Mesenchymal stem cell (in vitro differentiated cells and primary cell): ENCODE measurements at regions not wholly inside any gene's neighbourhood (a gene's known extent, or its start where the extent isn't known, plus 50 kb on each side); places are given as distances from the start of the nearest gene placed in this dataset.

Source experiments
- DNase-seq: peaks from one replicate; pipeline ENCODE4 v3.0.0-alpha.2; 2013
- H2AFZ ChIP-seq: one replicate; pipeline ENCODE4 v1.6.1; 2013; ENCODE audit warnings: low read depth, mild to moderate bottlenecking, control low read depth, inconsistent platforms, low read length, moderate library complexity
- H2AK5ac ChIP-seq: 2 replicates; pipeline ENCODE4 v1.6.1; 2013; ENCODE audit warnings: low read length, moderate library complexity, mild to moderate bottlenecking, inconsistent platforms; ENCODE audit not compliant: severe bottlenecking
- H2BK120ac ChIP-seq: one replicate; pipeline ENCODE4 v1.6.1; 2013; ENCODE audit warnings: low read depth, mild to moderate bottlenecking, inconsistent platforms, low read length, moderate library complexity
- H2BK12ac ChIP-seq, 2 experiments: one replicate each; pipeline ENCODE4 v1.6.1; 2013; ENCODE audit warnings: inconsistent platforms in 2 of 2, low read length in 2 of 2, mild to moderate bottlenecking in 2 of 2, moderate library complexity in 2 of 2, control low read depth in 1 of 2
- H2BK15ac ChIP-seq: one replicate; pipeline ENCODE4 v1.6.1; 2013; ENCODE audit warnings: mild to moderate bottlenecking, low read depth, inconsistent platforms; ENCODE audit not compliant: poor library complexity, severe bottlenecking
- H2BK5ac ChIP-seq: 2 replicates; pipeline ENCODE4 v1.6.1; 2013; ENCODE audit warnings: low read depth, mild to moderate bottlenecking, low read length, control low read depth, inconsistent platforms; ENCODE audit not compliant: poor library complexity, severe bottlenecking
- H3K14ac ChIP-seq, 2 experiments: one replicate each; pipeline ENCODE4 v1.6.1; 2013; ENCODE audit warnings: inconsistent platforms in 2 of 2, low read length in 2 of 2, control low read depth in 1 of 2, mild to moderate bottlenecking in 1 of 2, moderate library complexity in 1 of 2
- H3K18ac ChIP-seq, 2 experiments: one replicate each; pipeline ENCODE4 v1.6.1; 2013; ENCODE audit warnings: inconsistent platforms in 2 of 2, low read length in 2 of 2, control low read depth in 1 of 2, low read depth in 1 of 2, mild to moderate bottlenecking in 1 of 2
- H3K23ac ChIP-seq, 2 experiments: one replicate each; pipeline ENCODE4 v1.6.1; 2013; ENCODE audit warnings: inconsistent platforms in 2 of 2, low read length in 2 of 2, mild to moderate bottlenecking in 2 of 2, moderate library complexity in 2 of 2, control low read depth in 1 of 2
- H3K27ac ChIP-seq: 2 replicates; pipeline ENCODE4 v1.5.1; 2013; ENCODE audit warnings: mild to moderate bottlenecking, moderate library complexity, low read length, control low read depth, inconsistent platforms; ENCODE audit not compliant: poor library complexity, severe bottlenecking
- H3K27me3 ChIP-seq, 2 experiments: 2 replicates each; pipeline versions ENCODE4 v1.6.1 to v1.7.0; 2013; ENCODE audit warnings: low read length in 2 of 2, mild to moderate bottlenecking in 2 of 2, moderate library complexity in 2 of 2, control low read depth in 1 of 2, inconsistent platforms in 1 of 2; ENCODE audit not compliant: control insufficient read depth in 1 of 2, insufficient read depth in 1 of 2
- H3K36me3 ChIP-seq, 2 experiments: 2 replicates each; pipeline versions ENCODE4 v1.6.1 to v1.7.0; 2013; ENCODE audit warnings: low read length in 2 of 2, control low read depth in 1 of 2, inconsistent platforms in 1 of 2, low read depth in 1 of 2, mild to moderate bottlenecking in 1 of 2; ENCODE audit not compliant: insufficient read depth in 2 of 2, control insufficient read depth in 1 of 2
- H3K4ac ChIP-seq, 2 experiments: one replicate each; pipeline ENCODE4 v1.6.1; 2013; ENCODE audit warnings: inconsistent platforms in 2 of 2, low read length in 2 of 2, mild to moderate bottlenecking in 2 of 2, moderate library complexity in 2 of 2, control low read depth in 1 of 2, low read depth in 1 of 2
- H3K4me1 ChIP-seq: 2 replicates; pipeline ENCODE4 v1.6.1; 2013; ENCODE audit warnings: low read depth, low read length, control low read depth; ENCODE audit not compliant: control insufficient read depth, insufficient read depth
- H3K4me2 ChIP-seq: 2 replicates; pipeline ENCODE4 v1.6.1; 2013; ENCODE audit warnings: low read length, mild to moderate bottlenecking, inconsistent platforms; ENCODE audit not compliant: poor library complexity, severe bottlenecking
- H3K4me3 ChIP-seq, 2 experiments: 2 replicates each; pipeline versions ENCODE4 v1.5.1 to v1.7.0; 2013; ENCODE audit warnings: low read length in 2 of 2, mild to moderate bottlenecking in 2 of 2, control low read depth in 1 of 2, low read depth in 1 of 2; ENCODE audit not compliant: insufficient read depth in 1 of 2
- H3K79me1 ChIP-seq: replicated peaks from 2 replicates; pipeline ENCODE4 v1.6.1; 2013; ENCODE audit warnings: mild to moderate bottlenecking, control low read depth, low read length, inconsistent platforms; ENCODE audit not compliant: poor library complexity, severe bottlenecking
- H3K9ac ChIP-seq: 2 replicates; pipeline ENCODE4 v1.7.0; 2013; ENCODE audit warnings: mild to moderate bottlenecking, low read length, moderate library complexity
- H3K9me3 ChIP-seq: 2 replicates; pipeline ENCODE4 v1.7.0; 2013; ENCODE audit warnings: mild to moderate bottlenecking, low read length; ENCODE audit not compliant: control insufficient read depth
- H4K8ac ChIP-seq: one replicate; pipeline ENCODE4 v1.6.1; 2013; ENCODE audit warnings: inconsistent platforms, mild to moderate bottlenecking, low read length, moderate library complexity
- H4K91ac ChIP-seq: one replicate; pipeline ENCODE4 v1.6.1; 2013; ENCODE audit warnings: mild to moderate bottlenecking, low read length, inconsistent platforms
- WGBS: methylation state at CpG from one replicate; pipeline ENCODE4 v1.1.7; 2013; ENCODE audit warnings: mixed read lengths; 5-methylcytosine and 5-hydroxymethylcytosine counted together

- no peaks in the 10 kb centered on the region for H3K27me3 ChIP-seq
- no peaks in the 10 kb centered on the region for H3K79me1 ChIP-seq
- peak overlapping the region in 1 of 2 experiments; percentile 70 for H3K4me3 ChIP-seq
- H2BK120ac ChIP-seq, result peak overlapping the region; percentile 64
- H3K4me1 ChIP-seq, result no peaks in the 10 kb centered on the region
- H3K14ac ChIP-seq, result no peak overlapping the region
- H4K91ac ChIP-seq, result peak overlapping the region; percentile 48
- WGBS, result 82% methylated on average over 6 of the region's 8 CpGs
- peak overlapping the region; percentile 3 for H2AFZ ChIP-seq
- peaks cover 18% of the 10 kb centered on the region for H3K9me3 ChIP-seq
- no peak overlapping the region for H2AK5ac ChIP-seq
- H4K8ac ChIP-seq, result peak overlapping the region; percentile 75
- no peak overlapping the region for H3K23ac ChIP-seq
- H3K36me3 ChIP-seq, result no peaks in the 10 kb centered on the region
- H3K9ac ChIP-seq, result peak overlapping the region; percentile 77
- DNase-seq, result peak; percentile 6
- no peak overlapping the region for H2BK15ac ChIP-seq
- H2BK5ac ChIP-seq, result no peak overlapping the region
- peak overlapping the region; percentile 33 to 38 for H3K18ac ChIP-seq
- H3K27ac ChIP-seq, result no peak overlapping the region
- H3K4ac ChIP-seq, result peak overlapping the region in 1 of 2 experiments; percentile 67
- no peak overlapping the region for H3K4me2 ChIP-seq
- H2BK12ac ChIP-seq, result peak overlapping the region; percentile 37 to 63
Measured at GRCh38 chr13:78085434-78086225, 167.0 kb upstream of the EDNRB start.

- Histone ChIP-seq H3K9ac (no peak overlapping the region), H3K18ac (no peak overlapping the region), H3K4me2 (no peak overlapping the region), H3K14ac (no peak overlapping the region), H2BK120ac (no peak overlapping the region), H2AK5ac (no peak overlapping the region), H3K27me3 (no peaks in the 10 kb centered on the region), H3K4me1 (no peaks in the 10 kb centered on the region), H3K27ac (no peak overlapping the region), H3K79me1 (no peaks in the 10 kb centered on the region), H2BK15ac (no peak overlapping the region), H3K4me3 (no peak overlapping the region), H3K4ac (no peak overlapping the region), H3K9me3 (peaks cover 25% of the 10 kb centered on the region), H4K91ac (no peak overlapping the region), H3K23ac (no peak overlapping the region), H3K36me3 (no peaks in the 10 kb centered on the region), H2AFZ (no peak overlapping the region), H4K8ac (no peak overlapping the region), H2BK12ac (no peak overlapping the region), H2BK5ac (no peak overlapping the region)
- no peak for DNase-seq
- WGBS, result no CpG with 5 or more reads among the region's 1 CpG
Measured at GRCh38 chr13:78084401-78084800, 165.8 kb upstream of the EDNRB start.

- Histone ChIP-seq H2BK5ac (no peak overlapping the region), H3K9me3 (peaks cover 25% of the 10 kb centered on the region), H3K14ac (no peak overlapping the region), H2AK5ac (no peak overlapping the region), H2AFZ (no peak overlapping the region), H2BK120ac (no peak overlapping the region), H2BK12ac (no peak overlapping the region), H3K4me1 (no peaks in the 10 kb centered on the region), H3K18ac (no peak overlapping the region), H3K27ac (no peak overlapping the region), H4K91ac (no peak overlapping the region), H2BK15ac (no peak overlapping the region), H3K27me3 (no peaks in the 10 kb centered on the region), H3K4me3 (no peak overlapping the region), H3K9ac (no peak overlapping the region), H3K36me3 (no peaks in the 10 kb centered on the region), H4K8ac (no peak overlapping the region), H3K4me2 (no peak overlapping the region), H3K23ac (no peak overlapping the region), H3K79me1 (no peaks in the 10 kb centered on the region), H3K4ac (no peak overlapping the region)
- no peak for DNase-seq
- 90% methylated on average over 3 of the region's 3 CpGs for WGBS
Measured at GRCh38 chr13:78078168-78078567, 159.5 kb upstream of the EDNRB start.

GRCh38 chr13:78067290-78067689, 148.7 kb upstream of the EDNRB start:
- Histone ChIP-seq H4K8ac (no peak overlapping the region), H3K9ac (no peak overlapping the region), H3K14ac (no peak overlapping the region), H3K4me3 (no peak overlapping the region), H3K4me2 (no peak overlapping the region), H3K27ac (no peak overlapping the region), H2BK120ac (no peak overlapping the region), H2AFZ (no peak overlapping the region), H3K9me3 (no peaks in the 10 kb centered on the region), H2AK5ac (no peak overlapping the region), H4K91ac (no peak overlapping the region), H2BK12ac (no peak overlapping the region), H3K36me3 (no peaks in the 10 kb centered on the region), H3K27me3 (no peaks in the 10 kb centered on the region), H3K23ac (no peak overlapping the region), H3K18ac (no peak overlapping the region), H3K4ac (no peak overlapping the region), H2BK15ac (no peak overlapping the region), H3K4me1 (peaks cover 1% of the 10 kb centered on the region), H3K79me1 (no peaks in the 10 kb centered on the region), H2BK5ac (no peak overlapping the region)
- 100% methylated on average over 1 of the region's 1 CpG for WGBS
- DNase-seq, result no peak
